GM21786 (cell line): ENCODE measurements at regions not wholly inside any gene's neighbourhood (a gene's known extent, or its start where the extent isn't known, plus 50 kb on each side); places are given as distances from the start of the nearest gene placed in this dataset.

Experiments
- ATAC-seq: cut with Tn5 transposase; IDR thresholded peaks from one replicate; pipeline ENCODE4 v1.9.1; 2021; ENCODE audit not compliant: unreplicated experiment

GRCh38 chr6:81484251-81484650 lies 268.2 kb downstream of the TENT5A start:
- no peak for ATAC-seq

GRCh38 chr6:81480139-81480538 lies 272.3 kb downstream of the TENT5A start:
- no peak for ATAC-seq

GRCh38 chr6:81476881-81477280 lies 275.6 kb downstream of the TENT5A start:
- ATAC-seq = no peak

GRCh38 chr6:81475646-81476045 lies 276.8 kb downstream of the TENT5A start:
- ATAC-seq = no peak

- ATAC-seq = no peak
These were observed 286.6 kb downstream of the TENT5A start for GRCh38 chr6:81465859-81466258.

- ATAC-seq = no peak
These were observed 296.1 kb downstream of the TENT5A start for GRCh38 chr6:81456416-81456815.

GRCh38 chr6:81455641-81456040 lies 296.8 kb downstream of the TENT5A start:
- ATAC-seq = no peak

- peak; percentile 98 for ATAC-seq
These were observed 300.7 kb downstream of the TENT5A start for GRCh38 chr6:81451787-81452186.

- no peak for ATAC-seq
These were observed 302.3 kb downstream of the TENT5A start for GRCh38 chr6:81450180-81450579.

GRCh38 chr6:81446509-81446908 lies 306.0 kb downstream of the TENT5A start:
- ATAC-seq = no peak

GRCh38 chr6:81439417-81439816 lies 313.1 kb downstream of the TENT5A start:
- no peak for ATAC-seq

GRCh38 chr6:81436990-81437389 lies 315.5 kb downstream of the TENT5A start:
- no peak for ATAC-seq

- ATAC-seq = no peak
These were observed 339.2 kb downstream of the TENT5A start for GRCh38 chr6:81413306-81413705.

- no peak for ATAC-seq
These were observed 350.4 kb downstream of the TENT5A start for GRCh38 chr6:81401970-81402690.

GRCh38 chr6:81396916-81397315 lies 355.6 kb downstream of the TENT5A start:
- no peak for ATAC-seq

- no peak for ATAC-seq
These were observed 365.3 kb downstream of the TENT5A start for GRCh38 chr6:81387163-81387562.

- no peak for ATAC-seq
These were observed 367.6 kb downstream of the TENT5A start for GRCh38 chr6:81384921-81385320.

GRCh38 chr6:81383472-81383871 lies 369.0 kb downstream of the TENT5A start:
- ATAC-seq = no peak

GRCh38 chr6:81382852-81383251 lies 369.6 kb downstream of the TENT5A start:
- no peak for ATAC-seq

GRCh38 chr6:81381382-81381916 lies 371.0 kb downstream of the TENT5A start:
- ATAC-seq = no peak

- ATAC-seq = no peak
These were observed 371.7 kb downstream of the TENT5A start for GRCh38 chr6:81380718-81381338.

- no peak for ATAC-seq
These were observed 375.7 kb downstream of the TENT5A start for GRCh38 chr6:81376745-81377144.
